HG03565 (cell line): ENCODE measurements at regions not wholly inside any gene's neighbourhood (a gene's known extent, or its start where the extent isn't known, plus 50 kb on each side); places are given as distances from the start of the nearest gene placed in this dataset.
"Not testable (repeated sequence)": the region's sequence is repeated elsewhere in the genome, so short reads cannot be mapped to it uniquely, and the experiment has no call there.

Experiments
- ATAC-seq: cut with Tn5 transposase; IDR thresholded peaks from one replicate; pipeline ENCODE4 v1.9.1; 2021; ENCODE audit warnings: mild to moderate bottlenecking, moderate library complexity; ENCODE audit not compliant: unreplicated experiment

- ATAC-seq = no peak
Observed at GRCh38 chr10:32217216-32217615, 129.7 kb downstream of the EPC1 start.

GRCh38 chr10:32213838-32214237 is 133.1 kb downstream of the EPC1 start:
- not testable (repeated sequence) for ATAC-seq

- no peak for ATAC-seq
Observed at GRCh38 chr10:32211046-32211363, 136.0 kb downstream of the EPC1 start.

GRCh38 chr10:32210306-32211045 is 136.5 kb downstream of the EPC1 start:
- no peak for ATAC-seq

GRCh38 chr10:32208005-32208404 is 139.0 kb downstream of the EPC1 start:
- not testable (repeated sequence) for ATAC-seq

GRCh38 chr10:32207544-32207943 is 139.4 kb downstream of the EPC1 start:
- ATAC-seq = no peak

- ATAC-seq = no peak
Observed at GRCh38 chr10:32205670-32206069, 141.3 kb downstream of the EPC1 start.

- ATAC-seq = no peak
Observed at GRCh38 chr10:32204606-32205005, 142.4 kb downstream of the EPC1 start.

- no peak for ATAC-seq
Observed at GRCh38 chr10:32199714-32200394, 143.6 kb upstream of the KIF5B start.

- ATAC-seq = no peak
Observed at GRCh38 chr10:32197423-32197822, 141.2 kb upstream of the KIF5B start.

- peak; percentile 67 for ATAC-seq
Observed at GRCh38 chr10:32190890-32191491, 134.8 kb upstream of the KIF5B start.

- ATAC-seq = no peak
Observed at GRCh38 chr10:32189400-32190084, 133.3 kb upstream of the KIF5B start.

- not testable (repeated sequence) for ATAC-seq
Observed at GRCh38 chr10:32188601-32189000, 132.4 kb upstream of the KIF5B start.

- ATAC-seq = no peak
Observed at GRCh38 chr10:32187686-32188085, 131.5 kb upstream of the KIF5B start.

GRCh38 chr10:32183652-32184051 is 127.4 kb upstream of the KIF5B start:
- not testable (repeated sequence) for ATAC-seq

- ATAC-seq = no peak
Observed at GRCh38 chr10:32182476-32182875, 126.3 kb upstream of the KIF5B start.

GRCh38 chr10:32180390-32181280 is 124.4 kb upstream of the KIF5B start:
- ATAC-seq = no peak

- no peak for ATAC-seq
Observed at GRCh38 chr10:32179836-32180235, 123.6 kb upstream of the KIF5B start.

- not testable (repeated sequence) for ATAC-seq
Observed at GRCh38 chr10:32177594-32177993, 121.4 kb upstream of the KIF5B start.

GRCh38 chr10:32175629-32176028 is 119.4 kb upstream of the KIF5B start:
- ATAC-seq = no peak
